ENCODE measurements at regions not wholly inside any gene's neighbourhood (a gene's known extent, or its start where the extent isn't known, plus 50 kb on each side); places are given as distances from the start of the nearest gene placed in this dataset.
"Not testable (repeated sequence)": the region's sequence is repeated elsewhere in the genome, so short reads cannot be mapped to it uniquely, and the experiment has no call there.

GRCh38 chr6:85128781-85129180, 321.1 kb upstream of the NT5E start:
- DNase-seq (ENCODE audit: low read depth in 3 of 3): no peak

GRCh38 chr6:85128256-85128655, 321.6 kb upstream of the NT5E start:
- not testable (repeated sequence) for DNase-seq (ENCODE audit: low read depth in 3 of 3)

GRCh38 chr6:85127696-85128243, 322.1 kb upstream of the NT5E start:
- DNase-seq (ENCODE audit: low read depth in 3 of 3): no peak

DNA sequence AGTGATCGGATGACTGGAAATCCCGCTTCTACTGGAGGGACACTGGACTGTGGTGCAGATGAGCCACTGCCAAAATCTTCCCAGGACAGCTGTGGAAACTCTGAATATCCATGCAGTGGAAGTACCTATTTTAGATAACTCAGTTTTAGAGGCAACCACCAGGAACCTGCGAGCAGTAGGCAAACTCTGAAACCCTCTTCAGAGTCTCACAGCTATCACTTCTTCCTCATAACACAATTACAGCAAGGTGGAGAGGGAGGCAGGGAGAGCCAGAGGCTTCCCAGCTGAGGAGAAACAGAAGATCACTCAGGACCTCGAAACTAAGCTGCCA, 322.8 kb upstream of the NT5E start:
- DNase-seq (ENCODE audit: low read depth in 3 of 3): no peak

DNA sequence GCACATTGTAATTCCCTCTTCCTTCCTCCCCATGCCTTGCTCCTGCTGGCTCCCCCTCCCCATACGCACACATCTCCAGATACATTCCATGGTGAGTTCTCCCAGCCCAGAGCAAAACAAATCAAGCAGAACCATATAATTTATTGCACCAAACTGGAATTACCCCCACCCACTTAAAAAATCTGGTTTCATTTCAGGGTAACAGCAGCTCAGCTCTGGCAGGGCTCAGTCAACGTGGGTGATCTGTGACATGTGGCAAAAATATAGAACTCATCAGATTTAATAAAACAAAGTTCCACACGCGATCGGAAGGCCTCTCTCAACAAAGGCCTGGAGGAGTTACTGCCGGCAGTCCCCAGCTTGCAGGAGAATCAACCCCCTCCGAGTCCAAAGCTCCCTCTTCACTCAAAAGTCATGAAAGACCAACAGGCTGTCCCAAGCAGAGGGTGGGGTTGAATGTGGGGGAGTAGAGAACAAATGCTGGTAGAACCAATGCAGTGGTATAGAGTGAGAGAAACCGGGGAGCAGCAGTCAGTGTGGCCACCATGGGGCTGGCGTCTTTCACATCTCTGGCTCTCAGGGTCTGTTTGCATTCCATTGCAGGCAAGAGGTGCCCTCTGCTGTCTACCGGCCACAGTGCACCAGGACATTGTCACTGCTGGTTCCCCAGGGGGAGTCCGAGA, 323.3 kb upstream of the NT5E start:
- DNase-seq (ENCODE audit: low read depth in 3 of 3): no peak

DNA sequence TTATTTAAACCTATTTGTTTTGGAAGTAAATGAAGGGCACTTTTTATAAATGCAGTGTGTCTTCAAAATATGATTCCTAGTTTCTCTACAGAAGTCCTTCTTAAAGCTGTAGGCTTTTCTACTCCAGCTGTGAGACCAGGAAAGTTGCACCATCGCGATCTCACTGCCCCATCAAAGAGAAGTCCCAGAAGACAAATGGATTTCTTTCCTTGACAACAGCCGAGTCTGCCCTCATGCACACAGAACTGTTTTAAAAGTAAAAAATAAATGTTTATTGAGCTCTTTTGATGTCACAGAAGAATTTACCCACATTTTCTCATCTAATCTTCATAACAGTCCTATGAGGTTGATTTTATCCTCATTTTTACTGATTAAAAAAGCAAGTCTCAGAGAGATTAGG, 324.4 kb upstream of the NT5E start:
- DNase-seq (ENCODE audit: low read depth in 3 of 3): no peak

GRCh38 chr6:85124472-85125354, 325.2 kb upstream of the NT5E start:
- DNase-seq (ENCODE audit: low read depth in 3 of 3): no peak

- DNase-seq (ENCODE audit: low read depth in 3 of 3): no peak
Observed at GRCh38 chr6:85121158-85121557, 328.7 kb upstream of the NT5E start.

DNA sequence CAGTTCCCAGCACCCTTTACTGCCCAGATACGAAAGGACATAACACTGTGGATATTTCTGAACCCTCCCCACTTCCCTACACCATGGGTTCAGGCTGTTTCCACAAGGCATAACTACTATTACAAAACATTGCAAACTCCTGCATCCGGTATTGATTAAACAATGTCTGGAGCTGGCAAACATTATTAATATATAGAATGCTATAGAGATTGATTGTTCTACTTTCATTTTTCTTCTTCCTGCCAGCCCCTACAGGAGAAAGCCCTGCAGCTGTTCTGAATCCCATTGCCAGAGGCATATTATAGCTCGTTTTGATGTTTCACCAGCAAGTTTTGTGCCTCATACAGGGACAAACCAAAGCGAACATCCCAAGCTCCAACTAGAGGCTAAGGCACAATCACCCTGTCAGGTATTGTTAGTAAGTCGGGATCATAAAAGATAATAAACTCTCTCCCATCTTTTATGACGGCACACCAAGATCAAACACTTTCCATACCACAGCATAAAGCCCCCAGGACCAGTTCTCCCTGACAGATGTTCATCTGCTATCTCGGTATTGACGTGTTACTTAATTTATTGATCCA, 331.1 kb upstream of the NT5E start:
- no peak for DNase-seq (ENCODE audit: low read depth in 3 of 3)

DNA sequence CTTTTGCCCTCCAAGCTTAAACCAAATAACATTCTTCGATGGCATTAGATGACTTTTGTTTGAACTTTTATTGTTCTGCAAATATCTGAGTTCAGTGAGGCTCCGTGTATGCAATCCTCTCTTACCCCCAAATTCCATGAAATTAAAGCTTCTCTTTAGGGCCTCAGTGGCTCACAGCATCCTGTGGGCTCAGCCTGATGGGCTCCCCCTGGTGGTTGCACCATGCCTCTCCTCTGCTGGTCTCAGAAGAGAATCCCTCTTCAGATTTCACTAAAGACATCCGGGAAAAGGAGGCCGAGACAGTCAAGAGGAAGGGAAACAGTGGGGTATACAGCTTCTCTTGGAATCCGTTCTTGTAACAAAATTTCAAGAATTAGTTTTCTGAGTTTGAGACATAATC, 331.6 kb upstream of the NT5E start:
- DNase-seq (ENCODE audit: low read depth in 3 of 3): no peak

- no peak for DNase-seq (ENCODE audit: low read depth in 3 of 3)
Observed at GRCh38 chr6:85116475-85116874, 333.4 kb upstream of the NT5E start.

DNA sequence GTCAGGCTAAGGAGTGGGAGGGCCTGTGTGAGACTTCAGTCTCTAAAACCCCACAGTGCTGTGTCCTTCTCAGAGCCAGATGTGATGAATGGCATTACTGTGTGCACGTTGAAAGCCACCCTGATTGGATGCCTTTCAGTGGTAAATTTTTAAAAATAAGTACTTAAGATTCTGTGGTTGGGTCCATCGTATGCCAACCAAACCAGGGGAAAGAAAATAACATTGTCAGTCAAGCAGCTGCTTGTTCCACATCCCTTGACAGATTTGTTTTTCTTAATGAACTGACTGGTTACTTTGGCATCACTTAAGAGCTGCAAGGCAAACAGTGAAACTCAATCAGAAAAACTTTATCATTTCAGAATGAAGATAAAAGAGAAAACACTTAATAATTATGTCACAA, 334.0 kb upstream of the NT5E start:
- DNase-seq (ENCODE audit: low read depth in 3 of 3): no peak

- no peak for DNase-seq (ENCODE audit: low read depth in 3 of 3)
Observed at GRCh38 chr6:85115376-85115775, 334.5 kb upstream of the NT5E start.

DNA sequence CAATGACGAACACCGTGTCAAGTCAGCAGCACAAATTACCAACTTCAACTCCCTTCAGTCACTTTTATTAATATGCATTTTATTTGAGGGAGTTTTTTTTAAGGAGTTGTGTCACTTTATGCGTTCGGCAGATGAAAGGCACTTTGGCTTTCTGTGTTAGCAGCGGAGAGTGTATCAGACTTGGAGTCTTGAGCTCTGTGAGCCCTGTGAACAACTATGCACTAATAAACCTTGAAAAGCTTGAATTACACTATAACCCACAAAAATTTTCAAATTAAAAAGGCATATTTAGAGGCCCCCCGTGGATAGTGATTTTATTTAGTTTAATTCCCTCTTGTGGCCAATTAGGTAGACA, 335.3 kb upstream of the NT5E start:
- no peak for DNase-seq (ENCODE audit: low read depth in 3 of 3)

GRCh38 chr6:85113934-85114580, 335.8 kb upstream of the NT5E start:
- no peak for DNase-seq (ENCODE audit: low read depth in 3 of 3)

DNA sequence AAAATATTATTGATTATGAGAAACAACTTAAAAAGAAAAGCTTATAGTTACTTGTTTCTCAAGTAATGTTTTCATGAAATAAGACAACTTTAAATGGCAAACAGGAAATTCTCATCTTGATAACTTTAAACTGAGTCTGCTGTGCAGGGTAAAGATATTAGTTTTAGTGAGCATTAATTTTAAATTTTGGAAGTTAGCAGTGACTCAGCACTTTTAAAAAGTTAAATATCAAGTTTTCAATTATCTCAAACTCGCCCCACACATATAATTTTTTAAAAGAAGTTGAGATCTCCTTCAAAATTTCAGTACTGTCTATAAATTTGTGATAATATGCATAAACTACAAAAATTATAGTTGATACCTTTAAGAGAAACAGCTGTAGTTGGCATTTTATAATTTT, 337.3 kb upstream of the NT5E start:
- no peak for DNase-seq (ENCODE audit: low read depth in 3 of 3)

- DNase-seq (ENCODE audit: low read depth in 3 of 3): no peak
Observed at GRCh38 chr6:85111481-85112011, 338.3 kb upstream of the NT5E start.

- DNase-seq (ENCODE audit: low read depth in 3 of 3): no peak
Observed at GRCh38 chr6:85110943-85111342, 338.9 kb upstream of the NT5E start.

- DNase-seq (ENCODE audit: low read depth in 3 of 3): no peak
Observed at GRCh38 chr6:85107701-85108100, 342.2 kb upstream of the NT5E start.

- DNase-seq (ENCODE audit: low read depth in 3 of 3): no peak
Observed at GRCh38 chr6:85096976-85097375, 332.6 kb upstream of the TBX18 start.

- DNase-seq (ENCODE audit: low read depth in 3 of 3): no peak
Observed at GRCh38 chr6:85092226-85092625, 327.8 kb upstream of the TBX18 start.

GRCh38 chr6:85089255-85089654, 324.9 kb upstream of the TBX18 start:
- no peak for DNase-seq (ENCODE audit: low read depth in 3 of 3)
